OCI-LY7 (cell line): ENCODE measurements at regions not wholly inside any gene's neighbourhood (a gene's known extent, or its start where the extent isn't known, plus 50 kb on each side); places are given as distances from the start of the nearest gene placed in this dataset.
"Not testable (repeated sequence)": the region's sequence is repeated elsewhere in the genome, so short reads cannot be mapped to it uniquely, and the experiment has no call there.

Source experiments
- BruUV-seq: library from RNA; stranded (reverse); fragments of 400-500 nt; replicated peaks from 2 replicates; lab custom pipeline; 2021; lab: Mats Ljungman, UMichigan
- CTCF ChIA-PET: fragments of 300-600 bp; sonication (Branson Sonifier 250); formaldehyde crosslinking; loops from one replicate; lab custom pipeline; 2022; ENCODE audit warnings: antibody characterized with exemption; ENCODE audit not compliant: unreplicated experiment; lab: Charles Lee
- POLR2A ChIA-PET: fragments of 300-600 bp; sonication (Branson Sonifier 250); formaldehyde crosslinking; loops from one replicate; lab custom pipeline; 2022; ENCODE audit warnings: antibody characterized with exemption; lab: Charles Lee
- DNase-seq: peaks from one replicate; pipeline ENCODE4 v3.0.0-alpha.2; 2015; ENCODE audit warnings: low spot score
- H2AFZ ChIP-seq: fragments of 200-600 bp; sonication (generic), shearing (Covaris generic); 2 replicates; pipeline ENCODE4 v1.6.1; 2014; ENCODE audit warnings: mild to moderate bottlenecking, antibody characterized with exemption, low read length, moderate library complexity
- H3K27ac ChIP-seq: fragments of 200-600 bp; sonication (generic); 2 replicates; pipeline ENCODE4 v1.5.1; 2014; ENCODE audit warnings: mixed run types, low read depth, mild to moderate bottlenecking, moderate library complexity, low read length, inconsistent platforms; ENCODE audit not compliant: poor library complexity, severe bottlenecking
- H3K36me3 ChIP-seq: fragments of 200-600 bp; sonication (generic); 2 replicates; pipeline ENCODE4 v1.6.1; 2014; ENCODE audit warnings: mild to moderate bottlenecking, antibody characterized with exemption, low read length, moderate library complexity, mixed read lengths; ENCODE audit not compliant: insufficient read depth
- H3K4me1 ChIP-seq: fragments of 200-600 bp; sonication (generic); 2 replicates; pipeline ENCODE4 v1.5.1; 2014; ENCODE audit warnings: mild to moderate bottlenecking, low read length; ENCODE audit not compliant: insufficient read depth, poor library complexity, severe bottlenecking
- H3K4me2 ChIP-seq: fragments of 200-600 bp; sonication (generic); 2 replicates; pipeline ENCODE4 v1.6.1; 2014; ENCODE audit warnings: mild to moderate bottlenecking, low read length
- H3K4me3 ChIP-seq: fragments of 200-600 bp; sonication (generic); 2 replicates; pipeline ENCODE4 v1.5.1; 2014; ENCODE audit warnings: mild to moderate bottlenecking, low read depth, low read length; ENCODE audit not compliant: poor library complexity, severe bottlenecking
- H3K79me2 ChIP-seq: fragments of 200-600 bp; sonication (generic); 2 replicates; pipeline ENCODE4 v1.6.1; 2016; ENCODE audit warnings: low read depth, mild to moderate bottlenecking, low read length, moderate library complexity, mixed read lengths; ENCODE audit not compliant: insufficient read depth
- H3K9me2 ChIP-seq: fragments of 200-600 bp; sonication (generic); 2 replicates; pipeline ENCODE4 v1.6.1; 2016; ENCODE audit warnings: mild to moderate bottlenecking, low read length, mixed read lengths; ENCODE audit not compliant: insufficient read depth
- H3K9me3 ChIP-seq: fragments of 200-600 bp; sonication (generic); 2 replicates; pipeline ENCODE4 v1.6.1; 2014; ENCODE audit warnings: mild to moderate bottlenecking, mixed run types, low read length, mixed read lengths
- H4K20me1 ChIP-seq: fragments of 200-600 bp; sonication (generic); 2 replicates; pipeline ENCODE4 v1.6.1; 2014; ENCODE audit warnings: mild to moderate bottlenecking, antibody characterized with exemption, low read length, moderate library complexity, mixed read lengths; ENCODE audit not compliant: insufficient read depth
- EZH2phosphoT487 ChIP-seq: fragments of 200-600 bp; sonication (generic); IDR thresholded peaks from 2 replicates; pipeline ENCODE4 v1.6.1; 2018; ENCODE audit warnings: low read depth, borderline replicate concordance, mild to moderate bottlenecking, mixed run types, antibody characterized with exemption, low read length, moderate library complexity, mixed read lengths
- intact Hi-C: fragments of 100-400 bp; cut with micrococcal nuclease; formaldehyde crosslinking; loops from one replicate; pipeline ENCODE4 v1.10.0; 2022; ENCODE audit not compliant: unreplicated experiment
- TF ChIP-seq, protein P1 (sequence below): fragments of 200-600 bp; sonication (generic); conservative IDR thresholded peaks from 2 replicates; pipeline ENCODE4 v1.5.1; 2014; ENCODE audit warnings: mild to moderate bottlenecking, antibody characterized with exemption, low read length, moderate library complexity, mixed read lengths

DNA sequence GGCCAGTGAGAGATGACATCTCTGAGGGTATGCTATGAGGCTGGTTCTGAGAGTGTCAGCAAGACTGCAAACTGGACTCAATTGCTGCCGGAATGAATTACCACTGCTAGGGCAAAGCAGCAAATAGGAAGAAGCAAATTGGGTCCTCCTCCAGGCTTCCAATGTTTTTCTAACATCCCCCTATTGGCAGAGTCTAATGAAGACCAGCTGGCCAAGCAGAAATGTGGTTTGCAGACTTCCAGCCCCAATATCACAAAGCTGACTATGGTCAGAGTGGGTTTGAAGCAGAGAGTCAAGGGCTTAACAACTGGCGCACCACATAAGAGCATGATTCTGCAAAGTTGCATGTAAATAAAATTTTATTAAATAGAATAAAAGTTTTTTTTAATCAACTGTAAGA is 225.4 kb upstream of the GLRA2 start:
- Histone ChIP-seq H3K9me3 (no peaks in the 10 kb centered on the region), H2AFZ (no peak overlapping the region), H3K4me1 (no peaks in the 10 kb centered on the region), H3K9me2 (no peaks in the 10 kb centered on the region), H3K27ac (no peak overlapping the region), H3K36me3 (no peaks in the 10 kb centered on the region), H3K4me3 (no peak overlapping the region), H3K4me2 (no peak overlapping the region), H3K79me2 (no peaks in the 10 kb centered on the region), H4K20me1 (no peaks in the 10 kb centered on the region)
- TF ChIP-seq, protein P1, sequence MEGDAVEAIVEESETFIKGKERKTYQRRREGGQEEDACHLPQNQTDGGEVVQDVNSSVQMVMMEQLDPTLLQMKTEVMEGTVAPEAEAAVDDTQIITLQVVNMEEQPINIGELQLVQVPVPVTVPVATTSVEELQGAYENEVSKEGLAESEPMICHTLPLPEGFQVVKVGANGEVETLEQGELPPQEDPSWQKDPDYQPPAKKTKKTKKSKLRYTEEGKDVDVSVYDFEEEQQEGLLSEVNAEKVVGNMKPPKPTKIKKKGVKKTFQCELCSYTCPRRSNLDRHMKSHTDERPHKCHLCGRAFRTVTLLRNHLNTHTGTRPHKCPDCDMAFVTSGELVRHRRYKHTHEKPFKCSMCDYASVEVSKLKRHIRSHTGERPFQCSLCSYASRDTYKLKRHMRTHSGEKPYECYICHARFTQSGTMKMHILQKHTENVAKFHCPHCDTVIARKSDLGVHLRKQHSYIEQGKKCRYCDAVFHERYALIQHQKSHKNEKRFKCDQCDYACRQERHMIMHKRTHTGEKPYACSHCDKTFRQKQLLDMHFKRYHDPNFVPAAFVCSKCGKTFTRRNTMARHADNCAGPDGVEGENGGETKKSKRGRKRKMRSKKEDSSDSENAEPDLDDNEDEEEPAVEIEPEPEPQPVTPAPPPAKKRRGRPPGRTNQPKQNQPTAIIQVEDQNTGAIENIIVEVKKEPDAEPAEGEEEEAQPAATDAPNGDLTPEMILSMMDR, result no peak
- no peak for TF ChIP-seq EZH2phosphoT487
- POLR2A ChIA-PET, result no interaction called here
- CTCF ChIA-PET, result no interaction called here
- intact Hi-C loops, result no loop called here
- DNase-seq, result no peak
- BruUV-seq, result no TSS peak

- H3K36me3 ChIP-seq, H3K4me3 ChIP-seq, POLR2A ChIA-PET, H3K27ac ChIP-seq, H3K79me2 ChIP-seq, H3K4me1 ChIP-seq, intact Hi-C loops, H3K9me3 ChIP-seq, CTCF ChIA-PET, H3K9me2 ChIP-seq, BruUV-seq, H3K4me2 ChIP-seq, DNase-seq, H4K20me1 ChIP-seq, H2AFZ ChIP-seq: not testable (repeated sequence)
Observed at GRCh38 chrX:14302561-14302960, 226.8 kb upstream of the GLRA2 start.

GRCh38 chrX:14300376-14300775 is 229.0 kb upstream of the GLRA2 start:
- ChIA-PET POLR2A (no interaction called here), CTCF (no interaction called here)
- no peaks in the 10 kb centered on the region for H4K20me1 ChIP-seq
- H3K4me3 ChIP-seq, result no peak overlapping the region
- TF ChIP-seq EZH2phosphoT487, result no peak
- TF ChIP-seq, protein P1, result no peak
- DNase-seq, result no peak
- H3K4me1 ChIP-seq, result no peaks in the 10 kb centered on the region
- H3K4me2 ChIP-seq, result no peak overlapping the region
- H3K79me2 ChIP-seq, result no peaks in the 10 kb centered on the region
- intact Hi-C loops, result no loop called here
- no peaks in the 10 kb centered on the region for H3K36me3 ChIP-seq
- H3K27ac ChIP-seq, result no peak overlapping the region
- no TSS peak for BruUV-seq
- no peaks in the 10 kb centered on the region for H3K9me2 ChIP-seq
- no peak overlapping the region for H2AFZ ChIP-seq
- H3K9me3 ChIP-seq, result no peaks in the 10 kb centered on the region
